Right kidney (tissue), 1 donor: ENCODE measurements at regions not wholly inside any gene's neighbourhood (a gene's known extent, or its start where the extent isn't known, plus 50 kb on each side); places are given as distances from the start of the nearest gene placed in this dataset.
"Not testable (repeated sequence)": the region's sequence is repeated elsewhere in the genome, so short reads cannot be mapped to it uniquely, and the experiment has no call there.

Experiments used
- DNase-seq: peaks from one replicate; pipeline ENCODE4 v3.0.0-alpha.2; 2016

DNA sequence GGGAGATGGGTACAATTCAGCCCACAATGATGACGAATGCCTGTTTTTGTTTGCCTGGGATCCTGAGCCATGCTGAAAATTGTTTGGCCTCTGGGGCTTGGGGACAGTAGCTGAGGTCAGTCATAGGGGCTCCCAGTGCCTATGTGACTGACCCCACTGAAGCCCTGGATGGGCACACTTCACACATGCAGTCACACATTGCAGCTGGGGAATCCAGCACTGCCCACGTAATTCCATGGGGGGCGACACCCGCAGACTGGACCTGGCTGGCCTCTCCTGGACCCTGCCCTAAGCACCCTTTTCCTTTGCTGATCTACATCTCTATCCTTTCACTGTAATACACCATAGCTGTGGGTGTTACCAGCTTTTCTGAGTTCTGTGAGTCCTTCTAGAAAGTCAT, 295.2 kb upstream of the HS6ST1 start:
- no peak for DNase-seq

- DNase-seq: not testable (repeated sequence)
Measured at GRCh38 chr2:128614907-128615306, 296.2 kb upstream of the HS6ST1 start.

GRCh38 chr2:128615571-128615970, 296.9 kb upstream of the HS6ST1 start:
- DNase-seq: no peak

GRCh38 chr2:128617029-128617590, 298.4 kb upstream of the HS6ST1 start:
- no peak for DNase-seq

DNA sequence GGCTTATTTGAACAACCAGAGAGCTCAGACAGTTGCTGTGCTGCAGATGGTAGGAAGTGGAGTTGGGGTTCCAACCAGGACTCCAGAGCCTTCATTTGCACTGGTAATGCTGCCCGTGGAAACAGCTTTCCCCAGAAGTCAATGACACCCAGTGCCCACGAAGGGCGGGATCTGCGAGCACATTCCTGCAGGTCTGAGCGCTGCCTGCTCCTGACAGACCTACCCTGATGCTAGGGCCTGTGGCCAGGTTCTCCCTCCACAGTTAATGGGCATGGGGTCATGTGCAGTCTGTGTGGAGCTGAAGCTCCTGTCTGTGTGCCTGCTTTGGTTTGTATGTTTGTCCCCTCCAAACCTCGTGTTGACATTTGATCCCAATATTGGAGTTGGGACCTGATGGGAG, 299.0 kb upstream of the HS6ST1 start:
- no peak for DNase-seq

DNA sequence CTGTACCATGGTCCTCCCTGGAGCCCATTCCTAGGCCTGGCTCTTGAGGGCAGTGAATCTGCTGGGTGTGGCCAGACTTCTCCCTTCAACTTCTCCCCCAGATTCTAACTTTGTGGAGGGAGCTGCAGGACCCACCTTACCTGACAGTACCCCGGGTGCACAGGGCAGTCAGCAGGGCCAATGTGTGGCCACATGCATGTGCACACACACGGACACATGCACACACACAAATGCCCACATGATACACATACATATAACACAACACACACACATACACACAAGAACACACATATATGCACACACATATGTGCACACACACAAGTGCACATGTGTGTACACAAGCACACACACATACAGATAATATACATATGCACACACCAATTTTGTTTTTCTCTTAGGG, 300.0 kb upstream of the HS6ST1 start:
- DNase-seq: no peak

DNA sequence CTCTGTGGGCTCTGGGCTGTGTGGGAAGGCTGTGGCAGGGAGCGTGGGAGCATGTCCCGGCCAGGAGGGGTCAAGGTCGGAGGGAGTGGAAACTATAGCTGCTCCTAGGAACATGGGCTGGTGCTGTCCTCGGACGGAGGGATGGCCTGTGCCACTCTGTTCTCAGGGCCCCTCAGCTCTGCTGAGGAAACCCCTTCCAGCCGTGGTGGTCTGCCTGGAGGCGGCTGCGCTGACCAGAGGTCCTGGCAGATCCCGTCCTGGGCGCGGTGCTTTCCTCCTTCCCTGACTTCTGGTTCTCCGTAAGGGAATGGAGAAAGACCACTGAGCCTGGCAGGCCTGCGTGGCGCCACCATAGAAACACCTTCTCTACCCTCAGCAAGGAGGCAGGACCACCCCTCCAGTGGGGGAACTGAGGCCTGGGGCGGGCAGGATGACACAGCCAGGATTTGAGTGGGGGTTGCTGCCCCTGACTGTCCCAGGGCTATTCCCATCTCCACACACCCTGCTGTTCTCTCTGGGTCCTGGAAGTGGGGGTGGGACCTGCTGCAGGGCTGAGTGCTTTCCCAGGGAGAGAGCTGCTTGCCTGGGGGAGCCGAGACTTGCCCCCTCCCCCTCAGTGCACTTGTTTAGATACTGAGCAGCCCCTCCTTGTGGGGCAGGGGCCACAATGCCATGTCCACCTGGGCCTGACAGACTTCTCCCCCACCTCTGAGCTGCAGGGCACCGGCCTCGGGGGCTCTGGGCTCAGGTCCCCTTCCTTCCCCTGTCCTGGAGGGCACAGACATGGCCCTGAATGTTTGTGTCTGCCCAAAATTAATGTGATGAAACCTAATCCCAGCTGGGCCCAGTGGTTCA, 301.0 kb upstream of the HS6ST1 start:
- no peak for DNase-seq

- no peak for DNase-seq
Measured at GRCh38 chr2:128621074-128621473, 302.4 kb upstream of the HS6ST1 start.

GRCh38 chr2:128622371-128622770, 303.7 kb upstream of the HS6ST1 start:
- no peak for DNase-seq

DNA sequence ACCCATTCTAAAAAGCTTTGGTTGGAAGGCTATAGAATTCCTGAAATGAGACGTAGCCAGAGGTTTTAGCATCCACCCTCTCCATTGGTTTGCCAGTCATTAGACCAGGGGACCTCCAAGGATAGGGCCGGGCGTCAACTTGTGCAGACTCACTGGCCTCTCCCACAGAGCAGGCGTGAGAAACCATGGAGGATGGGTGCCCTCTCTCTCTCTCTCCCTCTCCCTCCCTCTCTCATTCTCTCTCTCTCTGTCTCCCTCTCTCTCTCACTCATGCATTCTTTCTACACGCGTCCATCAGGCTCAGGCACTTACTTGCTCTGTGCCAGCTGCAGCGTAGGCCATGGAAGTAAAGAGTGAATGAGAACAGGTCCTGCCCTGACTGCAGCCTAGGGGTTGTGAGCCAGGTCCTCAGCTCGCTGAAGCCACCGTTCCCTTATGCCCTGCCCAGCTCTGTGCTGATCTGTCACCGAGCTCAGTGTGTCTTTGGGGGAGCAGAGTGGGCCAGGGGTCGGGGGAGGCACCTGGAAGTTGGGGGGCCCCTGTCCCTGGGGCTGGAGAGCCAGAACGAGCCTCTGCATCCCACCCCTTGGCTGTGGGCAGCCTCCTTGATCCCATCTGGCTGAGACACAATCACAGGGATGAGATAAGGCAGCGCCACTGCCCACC, 304.4 kb upstream of the HS6ST1 start:
- DNase-seq: no peak

- DNase-seq: no peak
Measured at GRCh38 chr2:128623776-128624761, 305.4 kb upstream of the HS6ST1 start.

GRCh38 chr2:128624956-128625355, 306.3 kb upstream of the HS6ST1 start:
- no peak for DNase-seq

DNA sequence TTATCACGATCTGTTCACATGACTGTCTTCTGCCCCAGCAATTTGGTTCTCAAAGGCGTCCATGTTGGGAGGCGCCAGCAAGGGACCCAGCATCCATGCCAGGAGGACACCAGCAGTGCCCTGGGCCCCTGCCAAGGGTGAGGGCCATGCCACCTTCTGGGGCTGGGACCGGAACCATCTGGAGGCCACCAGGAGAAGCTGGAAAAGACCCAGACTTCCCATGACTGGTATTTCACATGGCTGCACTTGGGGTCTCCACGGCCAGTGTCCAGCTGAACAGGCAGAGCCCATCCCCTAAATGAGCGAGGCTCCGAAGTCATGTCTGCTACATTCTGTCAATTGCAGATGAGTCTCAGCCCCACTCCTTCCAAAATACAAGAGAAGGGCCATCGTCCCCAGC, 306.8 kb upstream of the HS6ST1 start:
- no peak for DNase-seq

- DNase-seq: no peak
Measured at GRCh38 chr2:128625963-128626759, 307.5 kb upstream of the HS6ST1 start.

DNA sequence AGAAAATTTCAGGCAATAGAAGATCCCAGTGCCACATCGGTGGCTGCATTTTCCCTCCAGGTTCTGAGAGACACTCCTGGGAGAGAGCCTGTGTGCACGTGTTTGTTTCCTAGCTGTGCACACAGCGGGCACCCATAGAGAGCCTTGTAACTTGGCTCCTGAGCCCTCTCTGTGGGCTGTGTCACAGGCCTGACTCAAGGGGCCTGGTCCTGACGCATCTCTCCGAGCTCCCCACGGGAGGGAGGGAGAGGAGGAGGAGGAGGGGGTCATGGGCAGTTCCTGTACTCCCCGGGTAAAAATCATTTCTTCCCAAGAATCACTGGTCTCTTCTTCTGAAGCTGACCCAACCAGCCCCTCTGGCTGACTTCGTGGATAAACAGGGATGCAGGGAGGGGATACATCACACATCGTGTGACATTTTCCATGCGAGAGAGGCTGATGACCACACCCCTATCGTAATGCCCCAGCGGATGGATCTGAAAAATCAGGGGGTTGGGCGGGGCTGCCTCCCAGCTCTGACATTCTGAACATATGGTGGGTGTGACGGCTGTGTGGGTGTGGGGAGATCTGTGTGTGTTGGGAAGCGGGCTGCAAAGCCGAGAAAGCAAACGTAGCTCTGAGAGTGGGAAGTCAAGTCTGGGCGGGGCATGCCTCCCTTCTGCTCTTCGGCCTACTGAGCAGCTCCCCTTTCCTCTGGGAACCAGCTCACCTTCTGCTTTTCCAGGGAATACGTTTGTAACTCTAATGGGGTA, 308.3 kb upstream of the HS6ST1 start:
- no peak for DNase-seq

- no peak for DNase-seq
Measured at GRCh38 chr2:128628206-128628605, 309.5 kb upstream of the HS6ST1 start.

DNA sequence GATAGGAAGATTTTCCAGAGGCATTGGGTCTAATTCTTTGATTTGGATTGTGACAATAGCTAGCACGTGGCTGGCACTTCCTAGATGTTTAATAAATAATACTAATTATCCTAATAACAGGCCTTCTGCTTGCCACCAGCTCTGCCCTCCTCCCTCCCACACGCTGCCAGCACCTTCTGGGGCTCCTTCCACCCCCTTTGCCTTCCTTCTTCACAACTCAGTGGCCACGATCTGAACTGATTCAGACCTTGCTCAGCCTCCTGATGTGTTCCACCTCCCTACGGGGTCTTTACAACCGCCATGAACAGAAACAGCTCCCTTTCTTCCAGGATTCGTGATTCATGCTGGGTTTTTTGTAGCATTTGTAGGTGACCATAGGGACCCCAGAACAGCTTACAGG, 310.3 kb upstream of the HS6ST1 start:
- DNase-seq: no peak

GRCh38 chr2:128630974-128631697, 312.5 kb upstream of the HS6ST1 start:
- DNase-seq: no peak

DNA sequence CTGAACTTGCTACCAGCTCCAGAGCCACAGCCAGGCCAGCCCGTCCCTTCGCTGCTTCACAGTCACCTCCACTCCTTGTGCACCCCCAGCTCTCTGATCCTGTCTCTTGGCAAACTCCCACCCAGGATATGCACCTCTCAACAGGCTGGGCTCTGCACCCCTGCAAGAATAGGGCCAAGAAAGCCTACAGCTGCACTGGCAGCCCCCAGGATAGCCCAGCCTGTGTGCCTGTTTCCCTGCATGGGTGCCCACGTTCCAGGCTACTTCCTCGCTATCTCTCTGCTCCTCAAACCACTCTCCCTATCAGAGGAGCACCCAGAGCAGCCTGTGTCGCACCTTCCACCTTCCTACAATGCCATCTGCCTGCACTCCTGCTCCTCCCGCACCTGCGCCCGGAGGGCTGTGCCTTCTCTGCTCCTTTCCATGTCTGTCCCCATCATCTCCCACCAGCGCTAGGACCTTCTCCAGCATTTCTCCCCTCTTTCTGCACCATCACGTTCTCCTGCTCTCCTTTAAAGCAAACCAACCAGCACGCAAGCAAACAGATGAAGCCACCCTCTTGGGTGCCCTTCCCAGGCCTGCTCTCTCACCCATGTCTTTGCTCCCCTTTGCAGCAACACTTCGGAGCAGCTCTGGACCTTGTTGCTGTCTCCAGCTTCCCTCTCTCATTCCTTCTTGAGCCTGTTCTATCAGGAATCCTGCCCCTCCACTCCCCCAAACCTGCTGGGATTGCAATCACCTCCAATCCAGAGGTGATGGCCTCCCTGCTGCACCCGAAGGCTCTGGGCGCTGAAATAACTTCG, 313.2 kb upstream of the HS6ST1 start:
- DNase-seq: no peak
